ENCODE measurements at regions not wholly inside any gene's neighbourhood (a gene's known extent, or its start where the extent isn't known, plus 50 kb on each side); places are given as distances from the start of the nearest gene placed in this dataset.

- no peak for TF ChIP-seq EP300 (IDR thresholded peaks at IDR 0.05)
- TF ChIP-seq, protein P1, sequence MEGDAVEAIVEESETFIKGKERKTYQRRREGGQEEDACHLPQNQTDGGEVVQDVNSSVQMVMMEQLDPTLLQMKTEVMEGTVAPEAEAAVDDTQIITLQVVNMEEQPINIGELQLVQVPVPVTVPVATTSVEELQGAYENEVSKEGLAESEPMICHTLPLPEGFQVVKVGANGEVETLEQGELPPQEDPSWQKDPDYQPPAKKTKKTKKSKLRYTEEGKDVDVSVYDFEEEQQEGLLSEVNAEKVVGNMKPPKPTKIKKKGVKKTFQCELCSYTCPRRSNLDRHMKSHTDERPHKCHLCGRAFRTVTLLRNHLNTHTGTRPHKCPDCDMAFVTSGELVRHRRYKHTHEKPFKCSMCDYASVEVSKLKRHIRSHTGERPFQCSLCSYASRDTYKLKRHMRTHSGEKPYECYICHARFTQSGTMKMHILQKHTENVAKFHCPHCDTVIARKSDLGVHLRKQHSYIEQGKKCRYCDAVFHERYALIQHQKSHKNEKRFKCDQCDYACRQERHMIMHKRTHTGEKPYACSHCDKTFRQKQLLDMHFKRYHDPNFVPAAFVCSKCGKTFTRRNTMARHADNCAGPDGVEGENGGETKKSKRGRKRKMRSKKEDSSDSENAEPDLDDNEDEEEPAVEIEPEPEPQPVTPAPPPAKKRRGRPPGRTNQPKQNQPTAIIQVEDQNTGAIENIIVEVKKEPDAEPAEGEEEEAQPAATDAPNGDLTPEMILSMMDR (IDR thresholded peaks at IDR 0.05), result no peak
- no peak for TF ChIP-seq POLR2A (IDR thresholded peaks at IDR 0.05)
- TF ChIP-seq POLR2AphosphoS5 (IDR thresholded peaks at IDR 0.05), result no peak
- DNase-seq (ENCODE audit: low spot score in 2 of 2), result no peak
- peaks cover 21% of the 10 kb centered on the region for H3K27me3 ChIP-seq
- H3K4me3 ChIP-seq, result no peak overlapping the region
- no peak overlapping the region for H3K27ac ChIP-seq
- WGBS, result 37% methylated on average over 1 of the region's 1 CpG
- no peaks in the 10 kb centered on the region for H3K9me3 ChIP-seq
- peaks cover 6% of the 10 kb centered on the region for H3K4me1 ChIP-seq
- no peaks in the 10 kb centered on the region for H3K36me3 ChIP-seq
These were observed 310.1 kb upstream of the MSX2 start for GRCh38 chr5:174414315-174414710.

DNA sequence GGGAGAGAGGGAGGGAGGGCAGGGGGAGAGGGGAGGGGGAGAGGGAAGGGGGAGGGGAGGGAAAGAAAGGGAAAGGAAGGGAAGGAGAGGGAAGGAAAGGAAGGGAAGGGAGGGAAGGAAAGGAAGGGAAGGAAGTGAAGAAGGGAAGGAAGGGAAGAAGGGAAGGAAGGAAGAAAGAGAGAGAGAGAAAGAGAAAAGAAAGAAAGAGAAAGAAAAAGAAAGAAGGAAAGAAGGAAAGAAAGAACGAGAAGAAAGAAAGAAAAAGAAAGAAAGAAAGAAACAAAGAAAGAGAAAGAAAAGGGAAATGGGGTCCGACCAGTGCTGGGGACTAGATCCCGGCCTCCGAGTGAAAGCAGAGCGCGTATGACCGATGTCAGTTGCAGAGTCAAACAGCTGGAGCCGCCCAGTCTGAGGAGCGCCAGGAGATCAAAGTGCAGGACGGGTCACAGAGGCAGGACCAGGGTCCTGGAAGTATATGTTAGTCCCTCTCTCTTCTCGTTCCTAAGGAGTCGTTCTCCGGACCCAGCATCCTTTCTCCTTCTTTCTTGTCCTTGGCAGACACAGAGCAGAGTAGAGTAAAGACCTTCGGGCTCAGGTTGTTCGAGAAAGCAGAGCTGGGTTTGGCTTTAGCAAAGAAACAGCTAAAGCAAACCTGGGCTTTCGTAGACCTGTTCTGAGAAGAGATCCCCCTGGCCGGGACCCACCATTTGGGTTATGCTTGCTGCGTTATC, 305.4 kb upstream of the MSX2 start:
- Histone ChIP-seq H3K36me3 (no peaks in the 10 kb centered on the region), H3K27ac (no peak overlapping the region), H3K4me3 (peak overlapping the region; percentile 17), H3K27me3 (peaks cover 21% of the 10 kb centered on the region), H3K4me1 (peaks cover 8% of the 10 kb centered on the region), H3K9me3 (no peaks in the 10 kb centered on the region)
- no peak for DNase-seq (ENCODE audit: low spot score in 2 of 2)
- 4% methylated on average over 18 of the region's 18 CpGs for WGBS
- TF ChIP-seq, protein P1 (IDR thresholded peaks at IDR 0.05), result no peak

GRCh38 chr5:174419540-174420132, 304.7 kb upstream of the MSX2 start:
- DNase-seq (ENCODE audit: low spot score in 2 of 2), result peak; percentile 90 to 92
- Histone ChIP-seq H3K4me1 (peaks cover 8% of the 10 kb centered on the region), H3K27ac (no peak overlapping the region), H3K9me3 (no peaks in the 10 kb centered on the region), H3K4me3 (peak overlapping the region; percentile 17), H3K27me3 (peaks cover 21% of the 10 kb centered on the region), H3K36me3 (no peaks in the 10 kb centered on the region)
- TF ChIP-seq, protein P1 (IDR thresholded peaks at IDR 0.05), result peak; percentile 64 to 92
- TF ChIP-seq EP300 (IDR thresholded peaks at IDR 0.05), result no peak
- WGBS, result 17% methylated on average over 17 of the region's 17 CpGs

DNA sequence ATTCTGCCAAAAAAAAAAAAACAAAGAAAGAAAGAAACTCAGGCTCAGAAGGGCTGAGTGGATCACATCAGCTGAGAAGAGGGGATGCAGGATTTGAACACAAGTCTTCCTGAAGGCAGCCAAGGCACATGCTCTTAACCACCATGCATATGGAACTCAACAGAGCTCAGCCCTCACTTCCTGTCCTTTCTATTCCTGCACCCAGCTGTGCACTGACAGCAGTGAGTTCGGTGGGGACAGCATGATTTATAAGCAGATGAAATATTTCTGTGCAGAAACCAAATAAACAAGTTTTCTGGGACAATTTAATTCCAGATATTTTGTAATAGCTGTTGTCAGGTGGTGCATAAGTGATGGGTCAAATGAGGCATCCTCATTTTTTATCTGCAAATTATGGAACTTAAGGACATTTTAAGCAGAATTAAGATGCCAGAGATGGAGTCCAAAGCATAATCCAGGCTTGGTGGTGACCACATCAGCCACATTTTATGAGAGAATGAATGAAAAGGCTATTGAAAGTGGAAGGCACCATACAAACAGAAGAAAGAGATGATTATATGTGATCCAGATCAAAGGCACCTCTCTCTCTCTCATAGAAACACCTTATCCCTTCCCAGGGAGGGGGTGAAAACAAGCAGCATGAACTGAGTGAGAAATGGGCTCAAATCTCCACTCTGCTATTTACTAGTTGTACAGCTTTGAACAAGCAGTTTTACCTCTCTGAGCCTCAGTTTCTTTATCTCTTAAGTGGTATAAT, 303.6 kb upstream of the MSX2 start:
- Histone ChIP-seq H3K27ac (no peak overlapping the region), H3K27me3 (peaks cover 21% of the 10 kb centered on the region), H3K4me3 (no peak overlapping the region), H3K4me1 (peaks cover 17% of the 10 kb centered on the region), H3K36me3 (no peaks in the 10 kb centered on the region), H3K9me3 (no peaks in the 10 kb centered on the region)
- 41% methylated on average over 1 of the region's 1 CpG for WGBS
- no peak for TF ChIP-seq EP300 (IDR thresholded peaks at IDR 0.05)
- TF ChIP-seq POLR2A (IDR thresholded peaks at IDR 0.05), result no peak
- TF ChIP-seq POLR2AphosphoS5 (IDR thresholded peaks at IDR 0.05), result no peak
- TF ChIP-seq, protein P1 (IDR thresholded peaks at IDR 0.05), result no peak
- no peak for DNase-seq (ENCODE audit: low spot score in 2 of 2)

- no peaks in the 10 kb centered on the region for H3K9me3 ChIP-seq
- no peak overlapping the region for H3K27ac ChIP-seq
- no peak overlapping the region for H3K4me3 ChIP-seq
- TF ChIP-seq, protein P1 (IDR thresholded peaks at IDR 0.05), result no peak
- H3K36me3 ChIP-seq, result no peaks in the 10 kb centered on the region
- H3K4me1 ChIP-seq, result peaks cover 21% of the 10 kb centered on the region
- no peak for DNase-seq (ENCODE audit: low spot score in 2 of 2)
- peaks cover 15% of the 10 kb centered on the region for H3K27me3 ChIP-seq
- 74% methylated on average over 7 of the region's 7 CpGs for WGBS
These were observed 303.0 kb upstream of the MSX2 start for GRCh38 chr5:174421408-174421805.

Measured in suprapubic skin (tissue), 4 donors.